Neural cell (in vitro differentiated cells): ENCODE measurements at regions not wholly inside any gene's neighbourhood (a gene's known extent, or its start where the extent isn't known, plus 50 kb on each side); places are given as distances from the start of the nearest gene placed in this dataset.

ENCODE experiments used
- CTCF ChIP-seq: fragments of 450-650 bp; IDR thresholded peaks from 2 replicates; pipeline ENCODE4 v1.5.1; 2014; ENCODE audit warnings: antibody characterized with exemption, mild to moderate bottlenecking, moderate library complexity; ENCODE audit not compliant: poor library complexity, severe bottlenecking
- EZH2 ChIP-seq: fragments of 200-600, 300-800 bp; shearing (Covaris generic), sonication (generic); IDR thresholded peaks from 2 replicates; pipeline ENCODE4 v1.6.1; 2014; ENCODE audit warnings: antibody characterized with exemption, low read length, borderline replicate concordance, mild to moderate bottlenecking; ENCODE audit not compliant: insufficient read depth, poor library complexity, severe bottlenecking
- MXI1 ChIP-seq: fragments of 450-650 bp; conservative IDR thresholded peaks from 2 replicates; pipeline ENCODE4 v1.6.1; 2014; ENCODE audit warnings: antibody characterized with exemption, mild to moderate bottlenecking; ENCODE audit not compliant: poor library complexity, severe bottlenecking
- SMC3 ChIP-seq: fragments of 450-650 bp; conservative IDR thresholded peaks from 2 replicates; pipeline ENCODE4 v1.6.1; 2014; ENCODE audit warnings: antibody characterized with exemption, mild to moderate bottlenecking, moderate library complexity; ENCODE audit not compliant: poor library complexity
- TAF1 ChIP-seq: IDR thresholded peaks from 2 replicates; pipeline ENCODE4 v1.6.1; 2012; ENCODE audit warnings: low read depth

DNA sequence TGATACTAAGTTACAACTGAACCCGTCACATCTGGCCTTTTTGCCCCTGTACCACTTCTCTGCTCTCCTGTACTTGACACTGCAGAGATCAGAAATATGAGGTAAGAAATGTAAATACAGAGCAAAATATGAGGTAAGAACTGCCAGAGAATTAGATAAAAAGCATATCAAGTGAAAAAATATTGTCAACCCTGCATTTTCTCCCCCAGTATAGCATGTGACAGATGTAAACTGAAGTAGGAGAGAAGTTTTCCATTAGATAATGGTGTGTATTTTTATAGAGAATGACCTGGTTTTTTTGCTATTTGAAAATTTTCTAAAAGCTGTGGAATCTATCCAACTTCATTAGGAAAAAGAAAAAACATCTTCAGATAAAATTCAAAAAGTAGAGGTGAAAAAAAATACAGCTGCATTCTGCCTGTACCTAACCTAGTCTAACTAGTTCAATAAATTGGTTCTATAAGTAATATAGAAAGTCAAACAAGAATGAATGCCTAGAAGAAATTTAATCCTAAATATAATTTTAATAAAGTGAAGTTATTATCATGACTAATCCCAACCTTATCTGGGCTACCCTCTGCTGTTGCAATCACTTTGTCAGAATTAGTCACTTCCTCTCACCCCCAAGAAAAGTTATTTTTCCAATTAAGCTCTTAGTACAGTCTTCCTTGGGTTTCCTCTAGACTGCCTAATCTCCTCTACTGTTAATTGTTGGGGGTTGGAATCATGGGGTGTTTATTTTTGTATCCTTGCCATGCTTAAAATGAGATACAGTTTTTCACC lies 210.0 kb downstream of the RASSF9 start:
- TF ChIP-seq SMC3 (no peak), CTCF (no peak), MXI1 (no peak), EZH2 (no peak), TAF1 (no peak)
